ENCODE measurements at regions not wholly inside any gene's neighbourhood (a gene's known extent, or its start where the extent isn't known, plus 50 kb on each side); places are given as distances from the start of the nearest gene placed in this dataset.

DNA sequence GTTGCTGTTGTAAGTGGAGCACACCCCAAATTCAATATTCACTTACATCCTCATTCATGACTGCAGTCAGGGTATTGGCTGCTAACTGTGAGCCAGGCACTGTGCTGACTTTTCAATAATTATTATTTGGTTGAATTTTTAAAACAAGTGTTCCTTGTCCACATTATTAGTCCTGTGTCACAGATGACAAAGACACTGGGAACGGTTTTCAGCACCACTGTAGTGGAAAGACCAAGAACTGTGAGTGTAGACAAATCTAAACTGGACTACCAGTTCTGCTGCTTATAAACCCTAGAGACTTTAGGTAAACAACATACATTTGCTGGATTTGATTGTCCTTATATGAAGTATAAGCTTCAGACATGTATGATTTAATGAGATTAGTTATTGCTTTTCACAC lies 197.7 kb upstream of the ROBO2 start:
- DNase-seq: no peak

DNA sequence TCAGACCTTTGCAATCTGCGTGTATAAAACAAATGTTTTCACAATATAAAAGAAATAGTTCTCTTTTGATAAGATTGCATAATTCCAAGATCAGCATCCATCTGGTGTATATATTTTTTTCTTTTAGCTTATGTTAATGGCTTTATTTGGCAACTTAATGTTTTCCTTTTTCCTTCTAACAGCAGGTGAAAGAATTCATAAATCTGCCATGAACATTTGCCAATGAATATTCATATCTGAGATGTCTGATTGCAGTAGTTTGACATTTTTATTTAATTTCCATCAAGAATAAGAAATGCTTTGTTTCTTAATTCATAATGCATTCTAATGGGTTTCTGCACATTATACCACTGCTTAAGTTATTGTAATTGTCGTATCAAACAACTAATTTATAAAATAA lies 184.4 kb upstream of the ROBO2 start:
- no peak for DNase-seq

DNA sequence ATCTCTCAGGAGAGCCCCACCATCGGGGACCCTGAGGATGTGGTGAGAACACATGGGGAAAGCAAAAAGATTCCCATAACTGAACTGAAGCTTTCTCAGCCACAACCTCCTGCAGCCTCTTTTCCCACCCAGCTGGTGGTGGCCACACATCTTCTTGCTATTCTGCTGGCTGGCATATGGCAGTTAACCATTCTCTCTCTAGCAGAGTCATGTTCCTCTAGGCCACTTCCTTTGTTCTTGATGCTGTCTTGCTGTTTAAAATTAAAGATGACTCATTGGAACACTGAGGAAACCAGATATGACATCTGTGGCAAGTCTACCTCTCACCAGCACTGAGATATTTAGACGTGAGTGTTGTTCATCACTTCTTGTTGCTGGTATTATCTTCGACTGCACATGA lies 180.3 kb upstream of the ROBO2 start:
- DNase-seq: no peak

DNA sequence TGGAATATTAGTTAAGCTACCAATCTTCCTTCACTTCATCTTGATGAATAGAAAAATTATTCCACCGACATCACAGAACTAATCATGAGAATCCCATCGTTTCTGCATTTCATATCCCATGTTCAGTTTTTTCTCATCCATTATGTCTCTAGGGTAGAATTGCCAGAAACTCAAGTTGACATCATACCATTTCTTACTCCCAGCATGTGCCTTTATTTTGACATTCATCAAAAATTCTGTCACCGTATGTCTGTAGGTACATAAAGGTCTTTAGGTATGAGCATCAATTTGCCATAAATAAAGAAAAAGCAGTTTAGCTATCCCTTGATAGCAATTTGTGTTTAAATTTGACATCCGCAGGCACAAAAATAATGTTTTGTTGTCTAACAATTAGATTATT lies 175.5 kb upstream of the ROBO2 start:
- no peak for DNase-seq

DNA sequence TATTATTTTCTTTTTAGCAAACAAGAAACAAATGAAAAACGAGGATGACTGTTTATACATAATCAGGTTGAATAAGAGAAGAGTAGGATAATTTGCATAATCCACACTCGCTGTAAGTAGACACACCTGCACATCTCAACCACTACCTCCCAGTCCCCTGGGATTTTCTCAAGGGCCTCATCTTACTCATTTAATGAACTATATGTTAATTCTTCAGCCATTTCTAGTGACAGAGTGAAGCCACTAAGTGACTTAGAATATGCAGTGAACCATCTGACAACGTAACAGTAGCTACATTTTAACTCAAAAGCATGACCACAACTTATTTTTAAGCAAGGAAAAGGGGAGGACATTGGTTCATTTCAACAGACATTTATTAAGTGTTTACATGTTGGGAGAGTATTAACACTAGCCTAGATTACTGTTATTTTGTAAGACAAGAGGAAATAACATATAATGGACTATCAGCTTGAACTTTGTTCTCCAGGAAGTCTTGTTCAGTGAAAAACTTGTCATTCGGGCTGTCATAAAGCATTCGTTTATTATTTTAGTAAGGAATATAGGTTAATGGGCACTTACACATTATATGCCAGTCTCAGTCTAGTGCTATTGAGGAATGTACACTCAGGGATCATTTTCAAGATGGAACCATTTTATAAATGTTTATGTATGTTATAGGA lies 173.0 kb upstream of the ROBO2 start:
- DNase-seq: no peak

DNA sequence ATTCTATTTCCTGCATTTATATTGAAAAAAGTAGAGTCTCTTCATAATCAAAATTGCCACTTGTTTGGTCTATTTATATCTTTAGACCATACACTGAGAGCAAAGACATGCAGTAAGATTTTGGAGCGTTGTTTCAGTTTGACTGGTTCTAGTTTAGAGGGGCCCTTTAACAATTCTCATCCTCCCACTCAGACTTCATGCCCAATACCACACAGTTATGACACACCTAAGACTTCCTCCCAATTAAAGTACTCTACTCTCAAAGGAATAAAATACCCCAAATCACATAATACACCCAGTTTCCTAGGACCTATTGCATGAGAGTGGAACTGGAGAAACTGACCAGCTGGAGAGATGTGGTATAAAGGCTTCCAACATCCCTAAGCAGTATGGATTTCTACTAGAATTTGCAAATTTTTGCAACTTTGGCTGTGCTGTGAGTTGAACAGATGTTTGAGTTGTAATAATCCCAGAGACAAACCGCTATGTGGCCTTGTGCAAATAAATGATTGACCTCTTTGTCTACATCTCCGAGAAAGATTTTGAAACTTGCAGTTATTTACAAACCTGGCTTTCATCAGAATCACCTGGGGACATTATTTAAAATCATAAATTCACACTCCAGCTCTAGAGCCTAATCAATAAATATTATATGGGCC lies 170.0 kb upstream of the ROBO2 start:
- DNase-seq: no peak

DNA sequence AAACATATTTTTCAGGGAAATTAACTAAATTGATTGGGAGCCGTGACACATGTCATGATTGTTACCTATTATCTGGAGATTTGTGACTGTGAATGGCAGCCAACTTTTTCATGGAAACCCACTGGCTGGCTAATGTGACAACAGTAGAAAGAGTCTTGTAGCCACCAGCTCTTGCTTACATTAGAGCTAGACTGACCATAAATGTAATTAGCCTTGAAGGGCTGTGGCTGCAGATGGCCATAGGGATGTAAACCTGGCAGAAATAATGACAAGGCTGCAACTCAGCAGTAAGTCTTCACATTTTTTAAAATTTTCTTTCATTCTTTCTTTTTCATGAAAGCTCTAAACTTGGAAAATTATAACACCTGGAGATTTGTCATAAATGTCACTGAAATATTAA lies 168.2 kb upstream of the ROBO2 start:
- no peak for DNase-seq

DNA sequence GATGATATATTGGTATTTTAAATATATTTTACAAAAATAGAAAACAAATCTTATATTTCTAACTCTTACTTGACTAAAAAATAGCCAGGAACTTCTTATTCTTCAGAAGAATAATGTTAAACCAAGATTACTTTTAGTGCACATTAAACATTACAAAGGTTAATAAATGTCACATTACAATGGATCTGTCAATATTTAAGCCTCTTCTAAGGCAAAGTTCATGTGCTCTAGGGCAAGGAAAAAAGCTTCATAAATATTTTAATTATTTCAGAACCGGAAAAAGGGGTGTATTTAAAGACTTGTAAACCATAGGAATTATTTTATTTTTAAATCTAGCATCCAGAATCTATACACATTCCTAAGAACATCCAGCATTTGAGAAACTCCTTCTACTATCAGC lies 166.9 kb upstream of the ROBO2 start:
- no peak for DNase-seq

DNA sequence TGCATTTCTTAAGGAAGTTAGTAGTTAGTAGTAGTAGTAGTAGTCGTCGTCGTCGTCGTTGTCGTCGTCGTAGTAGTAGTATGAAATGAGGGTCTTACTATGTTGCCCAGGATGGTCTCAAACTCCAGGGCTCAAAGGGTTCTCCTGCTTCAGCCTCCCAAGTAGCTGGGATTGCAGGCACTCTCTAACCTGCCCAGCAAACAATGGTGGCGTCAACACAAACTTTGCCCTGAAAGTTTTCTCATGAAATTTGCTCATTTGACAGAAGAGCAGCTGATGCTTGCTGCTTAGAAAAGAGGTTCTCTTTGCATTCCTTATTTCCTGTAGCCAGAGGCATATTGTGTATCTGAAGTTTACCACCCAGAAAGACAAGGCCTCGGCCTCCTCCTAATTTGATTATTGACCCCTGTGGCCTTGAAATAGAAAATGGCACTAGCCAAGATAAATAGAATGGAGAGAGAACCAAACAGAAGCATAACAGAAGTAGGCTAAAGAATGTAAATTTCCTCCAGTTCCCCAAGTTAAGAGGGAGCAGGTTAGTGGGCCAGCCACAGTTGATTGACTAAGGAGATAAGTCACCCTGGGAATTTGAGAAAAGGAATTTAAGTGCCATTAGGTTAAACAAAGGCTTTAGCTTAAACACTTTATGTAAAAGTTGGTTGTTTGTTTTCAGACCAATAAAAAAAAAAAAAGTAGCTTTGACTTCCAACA lies 166.2 kb upstream of the ROBO2 start:
- DNase-seq: no peak

DNA sequence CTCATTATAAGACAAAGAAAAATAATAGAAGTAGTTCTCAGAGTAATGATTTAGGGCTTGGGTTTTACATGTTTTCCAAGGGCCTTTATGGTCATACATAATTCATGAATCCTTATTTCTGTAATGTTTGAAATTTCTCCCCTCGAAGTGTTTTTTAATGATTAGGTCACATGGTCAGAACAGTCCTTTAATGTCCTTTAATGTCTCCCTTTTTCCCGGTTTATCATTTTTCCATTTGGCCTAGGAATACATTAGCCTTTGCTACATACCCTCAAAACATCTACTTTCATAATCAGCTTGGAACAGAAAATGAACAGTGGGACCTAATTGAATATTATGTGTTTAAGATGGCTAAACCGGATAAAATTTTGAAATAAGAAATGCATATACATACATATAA lies 159.9 kb upstream of the ROBO2 start:
- no peak for DNase-seq

DNA sequence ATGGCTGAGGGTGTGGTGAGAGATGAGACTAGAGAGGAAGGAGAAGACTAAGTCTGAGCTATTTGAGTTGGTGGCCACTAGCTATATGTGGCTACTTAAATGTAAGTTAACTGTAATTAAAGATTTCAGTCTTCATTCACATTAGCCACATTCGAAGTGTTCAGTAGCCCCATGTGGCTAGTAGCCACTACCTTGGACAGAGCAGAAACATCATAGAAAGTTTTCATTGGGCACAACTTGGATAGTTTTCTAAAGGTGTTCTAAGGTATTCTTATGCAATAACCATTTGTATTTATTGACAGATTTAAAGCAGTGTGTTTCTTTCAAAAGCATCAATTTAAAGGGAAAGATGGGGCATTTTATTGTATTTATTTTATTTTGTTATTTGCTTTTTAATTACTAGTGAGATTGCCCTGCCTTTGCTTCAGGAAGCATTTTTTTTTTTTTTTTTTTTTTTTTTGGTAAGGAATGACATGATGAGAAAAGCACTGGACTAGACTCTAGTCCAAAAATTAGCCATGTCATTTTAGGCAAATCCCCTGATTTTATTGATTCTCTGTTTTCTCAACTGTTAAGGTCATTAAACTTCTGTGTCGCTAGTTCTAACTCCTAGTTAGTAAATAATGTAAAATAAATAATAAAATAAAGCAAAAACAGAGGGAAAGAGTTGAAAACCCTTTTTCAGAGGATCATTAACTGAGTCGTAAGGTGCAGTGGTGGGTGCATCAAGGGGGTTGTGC lies 153.0 kb upstream of the ROBO2 start:
- no peak for DNase-seq

DNA sequence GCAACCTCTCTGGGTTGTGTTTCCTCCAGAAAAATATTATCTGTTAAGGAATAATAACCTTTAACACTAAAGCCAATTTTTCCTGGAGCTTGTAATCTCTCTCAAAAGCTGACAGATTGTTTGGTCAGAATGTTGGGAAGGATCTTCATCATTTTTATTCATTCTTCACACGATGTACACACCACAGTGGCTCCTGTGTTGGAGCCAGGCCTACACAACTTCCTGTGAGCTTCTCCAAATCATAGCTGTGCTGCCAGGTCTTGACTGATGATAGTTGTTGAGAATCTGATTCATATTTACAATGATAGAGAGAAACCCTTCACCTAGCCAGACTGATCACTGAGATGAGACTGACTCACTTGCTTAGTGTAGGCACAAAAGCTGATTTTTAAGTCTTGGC lies 151.0 kb upstream of the ROBO2 start:
- no peak for DNase-seq

DNA sequence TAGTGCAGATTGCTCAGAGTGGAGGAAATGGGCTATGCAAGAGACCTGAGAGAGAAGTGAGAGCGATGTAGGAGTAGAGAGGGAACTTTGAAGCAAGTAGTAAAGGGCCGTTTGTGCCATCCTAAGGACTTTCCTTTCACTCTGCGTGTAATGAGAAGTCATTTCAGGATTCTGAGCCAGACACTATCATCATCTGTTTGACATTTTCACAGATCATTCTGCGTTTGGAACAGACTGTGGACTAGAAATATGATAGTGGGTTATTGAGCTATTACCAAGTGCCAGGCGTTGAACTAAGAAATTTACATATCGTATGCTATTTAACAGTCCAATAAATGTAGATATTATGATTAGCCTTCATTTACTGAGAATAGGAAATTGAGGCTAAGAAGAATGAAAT lies 150.0 kb upstream of the ROBO2 start:
- DNase-seq: no peak

DNA sequence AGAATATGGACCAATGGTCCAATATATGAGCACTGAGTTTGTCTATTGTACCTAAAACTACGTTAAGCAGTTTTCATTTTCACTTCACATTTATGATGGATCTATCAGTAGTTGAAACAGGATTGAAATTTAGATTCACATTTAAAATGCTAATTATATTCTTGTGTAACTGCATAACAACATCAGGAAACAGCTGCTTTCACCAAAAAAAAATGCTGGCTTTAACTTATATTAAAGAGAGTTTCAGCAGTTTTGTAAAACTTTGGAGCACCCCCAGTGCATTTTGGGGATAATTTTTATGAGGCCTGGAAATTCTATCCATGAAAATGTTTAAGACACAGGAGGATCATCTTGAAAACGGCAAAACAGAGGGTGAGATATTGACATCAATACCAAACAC lies 142.8 kb upstream of the ROBO2 start:
- no peak for DNase-seq

DNA sequence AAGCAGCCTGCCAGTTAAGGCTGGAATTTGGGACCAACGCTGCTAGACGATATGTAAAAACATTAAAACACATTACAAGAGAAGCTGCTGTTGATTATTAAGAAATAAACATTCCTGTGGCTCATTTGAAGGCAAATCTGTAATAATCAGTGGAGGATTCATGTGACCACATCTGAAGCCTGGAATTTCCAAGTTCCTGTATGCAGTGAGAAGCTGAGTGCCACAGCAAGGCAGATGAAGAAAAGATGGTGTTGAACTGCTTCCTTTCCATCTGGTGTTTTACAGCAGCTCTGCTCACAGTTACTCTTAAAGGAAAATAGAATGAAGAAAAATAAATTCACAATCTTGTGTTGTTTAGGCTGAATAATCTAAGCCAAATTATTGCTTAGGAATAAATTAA lies 139.3 kb upstream of the ROBO2 start:
- no peak for DNase-seq

DNA sequence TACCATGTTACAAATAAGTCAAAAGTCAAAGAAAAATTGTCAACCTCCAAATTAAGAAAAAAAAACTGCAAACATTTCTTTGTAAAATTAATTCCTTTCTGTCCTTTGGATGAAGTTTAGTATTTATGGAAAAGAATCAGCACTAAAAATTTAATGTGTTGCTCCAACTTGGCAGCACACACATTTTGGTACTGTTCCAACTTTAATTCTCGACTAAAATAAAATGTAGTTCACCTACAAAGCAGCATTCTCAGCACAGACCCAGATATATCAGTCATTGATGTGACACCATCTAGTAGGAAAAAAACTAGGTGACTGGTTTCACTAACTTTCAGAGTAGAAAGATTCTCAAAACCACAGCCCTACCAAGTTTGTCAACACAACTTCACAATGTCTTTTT lies 131.7 kb upstream of the ROBO2 start:
- DNase-seq: no peak

DNA sequence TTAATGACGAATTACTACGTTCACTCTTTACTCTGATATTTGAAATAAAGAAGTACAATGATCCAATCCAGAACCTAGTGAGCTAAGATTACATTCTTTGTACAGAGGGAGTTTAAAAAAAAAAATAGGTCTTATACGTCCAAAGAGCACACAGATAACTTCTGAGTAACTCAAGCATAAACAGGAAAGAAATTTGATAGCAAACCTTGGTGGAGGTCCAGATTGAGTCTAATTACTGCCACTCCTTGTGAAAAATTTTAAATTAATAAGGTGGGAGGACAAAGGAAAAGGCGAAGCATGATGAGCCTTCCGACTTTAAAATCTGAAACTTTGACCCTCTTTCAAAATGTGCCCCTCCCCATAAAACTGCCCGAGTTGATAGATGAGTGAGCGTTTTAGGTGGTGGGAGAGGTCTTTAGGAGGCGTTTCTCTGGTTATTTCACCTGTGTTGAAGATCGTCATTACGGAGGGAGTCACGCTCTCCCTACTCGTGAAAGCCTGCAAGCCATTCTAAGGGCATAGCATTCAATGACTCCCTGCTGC lies 127.0 kb upstream of the ROBO2 start:
- DNase-seq: no peak

DNA sequence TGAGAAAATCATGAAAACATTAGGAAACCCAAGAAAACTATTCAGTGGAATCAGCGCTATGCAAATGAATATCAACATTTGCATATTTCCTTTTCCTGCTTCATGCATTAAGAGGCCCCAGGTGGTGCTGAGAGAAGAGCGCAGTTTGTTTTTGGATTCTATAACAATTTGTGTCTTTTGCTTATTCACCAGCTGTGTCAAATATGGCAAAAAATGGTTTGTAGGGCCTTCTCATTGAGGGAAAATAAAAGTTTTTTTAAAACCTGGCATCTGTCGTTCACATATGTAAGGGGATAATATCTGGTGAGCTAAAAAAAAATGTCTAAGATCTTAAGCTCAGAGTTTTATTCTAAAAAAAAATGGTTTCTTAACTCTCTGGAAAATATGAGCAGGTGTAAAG lies 122.5 kb upstream of the ROBO2 start:
- no peak for DNase-seq

DNA sequence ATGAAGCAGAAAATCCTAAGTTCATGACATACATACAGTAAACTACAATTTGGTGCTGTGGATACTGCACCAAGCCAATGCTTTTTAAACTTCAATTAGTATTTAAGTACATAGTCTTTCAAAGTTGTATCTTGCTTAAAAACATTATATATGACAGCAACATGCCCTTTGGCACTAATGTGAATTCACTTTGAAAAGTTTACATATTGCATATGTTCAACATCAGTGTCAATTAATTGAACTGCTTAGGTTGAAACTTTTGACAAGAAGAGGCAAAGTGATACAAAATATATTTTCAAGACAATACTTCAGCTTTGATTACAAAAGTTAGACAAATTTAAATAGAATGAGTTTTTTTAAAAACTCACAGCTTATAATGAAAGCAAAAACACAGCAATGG lies 119.4 kb upstream of the ROBO2 start:
- DNase-seq: no peak

DNA sequence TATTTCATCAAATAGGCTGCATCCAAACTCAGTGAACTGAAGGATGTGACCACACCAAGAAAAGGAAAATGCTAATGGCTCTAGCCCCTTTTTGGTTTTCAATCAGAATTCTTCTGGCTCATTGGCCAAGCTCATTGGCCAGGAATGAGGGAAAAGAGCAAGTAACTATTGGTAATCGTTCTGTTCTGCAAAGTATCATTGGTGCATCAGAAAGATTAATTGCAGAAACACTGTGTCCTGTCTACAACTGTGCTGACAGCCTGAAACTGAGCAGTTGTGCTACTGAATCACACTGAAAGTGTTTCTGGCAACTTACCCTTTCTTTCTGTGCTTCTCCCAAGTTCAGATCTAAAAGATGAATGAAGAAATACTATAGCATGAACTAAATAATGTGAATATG lies 116.4 kb upstream of the ROBO2 start:
- DNase-seq: no peak

DNA sequence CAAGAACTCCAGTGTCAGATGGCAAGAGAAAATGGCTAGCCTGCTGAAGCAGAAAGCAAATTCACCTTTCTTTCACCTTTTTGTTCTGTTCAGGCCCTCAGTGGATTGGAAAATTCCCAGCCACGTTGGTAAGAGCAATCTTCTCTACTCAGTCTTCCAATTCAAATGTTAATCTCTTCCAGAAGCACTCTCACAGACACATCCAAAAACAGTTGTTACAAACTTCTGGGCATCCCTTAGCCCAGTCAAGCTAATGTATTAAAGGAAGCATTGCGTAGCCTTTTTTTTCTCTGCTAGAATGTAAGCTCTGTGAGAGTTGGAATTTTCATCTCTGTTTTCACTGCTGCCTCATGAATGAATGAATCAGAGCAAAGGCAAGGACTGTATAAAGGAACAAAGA lies 109.2 kb upstream of the ROBO2 start:
- no peak for DNase-seq

DNA sequence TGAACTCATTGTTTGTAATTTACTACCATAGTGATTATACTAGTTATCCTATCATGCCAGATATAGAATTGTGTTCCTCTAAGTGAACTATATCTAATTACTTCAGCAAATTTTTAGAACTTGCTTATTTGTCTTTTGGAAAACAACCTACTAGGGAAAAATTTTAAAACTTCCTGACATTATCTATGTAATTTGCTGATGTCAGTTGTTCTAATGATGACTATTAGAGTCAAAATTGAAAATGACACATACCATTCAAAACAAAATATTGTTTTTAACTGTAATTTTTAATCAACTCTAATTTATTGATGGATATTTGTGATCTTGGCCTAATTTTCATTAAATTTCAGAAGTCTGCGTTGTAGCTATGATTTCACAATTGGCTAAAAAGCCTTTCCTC lies 106.7 kb upstream of the ROBO2 start:
- DNase-seq: no peak

DNA sequence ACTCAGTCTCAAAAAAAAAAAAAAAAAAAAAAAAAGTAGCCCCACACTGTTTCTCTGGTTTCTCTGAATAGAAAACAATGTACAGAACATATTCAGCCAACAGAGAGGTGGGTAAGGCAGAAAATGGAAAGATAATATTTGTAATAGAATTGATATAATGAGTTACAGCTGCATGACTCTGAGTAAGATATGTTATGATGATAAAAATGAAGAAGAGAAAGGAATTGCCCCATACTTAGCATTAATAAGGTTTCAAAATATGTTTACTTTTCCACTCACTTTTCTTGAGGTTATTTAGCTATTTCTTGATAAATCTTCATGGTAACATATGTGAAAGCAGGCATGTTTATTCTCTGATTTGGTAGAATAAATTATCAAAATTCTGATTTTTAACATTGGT lies 100.9 kb upstream of the ROBO2 start:
- no peak for DNase-seq
